MM.1S (cell line): ENCODE measurements at regions not wholly inside any gene's neighbourhood (a gene's known extent, or its start where the extent isn't known, plus 50 kb on each side); places are given as distances from the start of the nearest gene placed in this dataset.

ENCODE experiments used
- CTCF ChIP-seq: fragments of 300-600 bp; sonication (generic); IDR thresholded peaks from 2 replicates; pipeline ENCODE4 v1.5.1; 2016; ENCODE audit warnings: antibody characterized with exemption, low read length, mixed read lengths
- EZH2 ChIP-seq: fragments of 300-600 bp; sonication (generic); optimal IDR thresholded peaks from 2 replicates; pipeline ENCODE3; 2017; ENCODE audit warnings: low read depth, mild to moderate bottlenecking, antibody characterized with exemption, low read length, mixed read lengths

GRCh38 chr2:10964052-10964790 lies 52.5 kb downstream of the KCNF1 start:
- TF ChIP-seq CTCF (no peak), EZH2 (no peak)
